OCI-LY3 (cell line): ENCODE measurements at regions not wholly inside any gene's neighbourhood (a gene's known extent, or its start where the extent isn't known, plus 50 kb on each side); places are given as distances from the start of the nearest gene placed in this dataset.

ENCODE experiments used
- H2AFZ ChIP-seq: fragments of 200-600, 300-600 bp; shearing (Covaris generic); 2 replicates; pipeline ENCODE4 v1.6.0; 2014; ENCODE audit warnings: antibody characterized with exemption, low read depth, low read length
- H3K27ac ChIP-seq: fragments of 200-600, 300-600 bp; sonication (generic); 2 replicates; pipeline ENCODE4 v1.5.1; 2014; ENCODE audit warnings: mild to moderate bottlenecking, low read length, moderate library complexity, mixed read lengths
- H3K27me3 ChIP-seq: fragments of 200-600, 300-600 bp; sonication (generic); 2 replicates; pipeline ENCODE4 v1.6.1; 2014; ENCODE audit warnings: low read depth, low read length, mixed read lengths
- H3K36me3 ChIP-seq: fragments of 200-600, 300-600 bp; sonication (generic); replicated peaks from 2 replicates; pipeline ENCODE3; 2014; ENCODE audit warnings: low read depth, low read length, mixed read lengths
- H3K4me1 ChIP-seq: fragments of 300-600, 200-600 bp; sonication (generic); 2 replicates; pipeline ENCODE4 v1.6.1; 2014; ENCODE audit warnings: low read length, mixed read lengths
- H3K4me2 ChIP-seq: fragments of 200-600, 300-600 bp; sonication (generic); 2 replicates; pipeline ENCODE4 v1.6.1; 2014; ENCODE audit warnings: low read length, mixed read lengths
- H3K4me3 ChIP-seq: fragments of 300-600, 200-600 bp; sonication (generic); 2 replicates; pipeline ENCODE4 v1.5.1; 2014; ENCODE audit warnings: antibody characterized with exemption, mild to moderate bottlenecking, low read length, moderate library complexity
- H3K79me2 ChIP-seq: fragments of 300-600, 200-600 bp; shearing (Covaris generic); 2 replicates; pipeline ENCODE4 v1.6.1; 2014; ENCODE audit warnings: mild to moderate bottlenecking, low read length, mixed read lengths
- H3K9ac ChIP-seq: fragments of 300-600, 200-600 bp; shearing (Covaris generic); 2 replicates; pipeline ENCODE4 v1.6.0; 2014; ENCODE audit warnings: mild to moderate bottlenecking, low read length, moderate library complexity
- H3K9me3 ChIP-seq: fragments of 200-600, 300-600 bp; shearing (Covaris generic); 2 replicates; pipeline ENCODE4 v1.6.1; 2014; ENCODE audit warnings: low read length, mixed read lengths; ENCODE audit not compliant: insufficient read depth
- H4K20me1 ChIP-seq: fragments of 200-600, 300-600 bp; sonication (generic); 2 replicates; pipeline ENCODE4 v1.6.1; 2016; ENCODE audit warnings: low read length, mixed read lengths; ENCODE audit not compliant: insufficient read depth
- CTCF ChIP-seq: fragments of 200-600, 300-600 bp; sonication (generic); IDR thresholded peaks from 2 replicates; pipeline ENCODE4 v1.5.1; 2014; ENCODE audit warnings: antibody characterized with exemption, low read length, low read depth
- EZH2phosphoT487 ChIP-seq: fragments of 200-600 bp; shearing (Covaris generic); IDR thresholded peaks from 2 replicates; pipeline ENCODE4 v1.6.1; 2018; ENCODE audit warnings: antibody characterized with exemption, mixed run types, low read depth

- H3K4me1 ChIP-seq: no peaks in the 10 kb centered on the region
- no peak overlapping the region for H3K27ac ChIP-seq
- H3K9ac ChIP-seq: no peak overlapping the region
- no peak overlapping the region for H3K4me2 ChIP-seq
- H4K20me1 ChIP-seq: no peaks in the 10 kb centered on the region
- no peak for TF ChIP-seq CTCF
- no peak for TF ChIP-seq EZH2phosphoT487
- H2AFZ ChIP-seq: no peak overlapping the region
- H3K4me3 ChIP-seq: no peak overlapping the region
- H3K9me3 ChIP-seq: no peaks in the 10 kb centered on the region
- H3K36me3 ChIP-seq: no peaks in the 10 kb centered on the region
- H3K79me2 ChIP-seq: no peaks in the 10 kb centered on the region
- H3K27me3 ChIP-seq: no peaks in the 10 kb centered on the region
These were observed 74.1 kb upstream of the C10orf90 start for GRCh38 chr10:126744571-126744970.

DNA sequence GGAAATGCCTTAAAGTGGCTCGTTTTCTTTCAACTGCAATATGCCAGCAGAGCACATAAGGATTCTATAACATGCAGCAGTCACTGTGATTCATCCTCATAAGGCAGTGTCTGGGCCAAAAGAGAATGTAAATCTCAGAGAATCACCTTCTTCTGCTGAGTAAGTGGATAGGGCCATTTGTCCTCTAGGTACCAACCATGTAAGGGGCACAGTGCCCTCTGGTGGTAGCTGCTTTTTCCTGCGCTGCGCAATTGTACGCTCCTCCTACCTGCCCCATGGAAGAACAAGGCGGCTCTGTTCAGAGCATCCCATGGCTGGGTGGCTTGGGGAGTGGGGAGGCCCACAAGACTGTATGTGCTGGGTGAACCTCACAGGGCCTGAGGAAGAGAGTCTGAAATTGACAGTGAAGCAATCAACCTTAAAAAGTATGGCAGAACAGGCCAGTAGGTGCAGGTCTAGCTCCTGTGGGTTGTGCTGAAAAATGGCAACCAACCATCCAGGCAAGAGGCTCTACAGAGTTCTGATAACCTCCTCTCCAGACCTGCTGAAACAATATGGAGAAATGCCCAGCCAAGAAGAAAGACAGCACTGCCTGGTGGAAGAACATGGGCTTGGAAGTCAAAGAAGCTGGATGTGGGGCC is 78.6 kb upstream of the C10orf90 start:
- Histone ChIP-seq H3K4me3 (no peak overlapping the region), H3K27me3 (no peaks in the 10 kb centered on the region), H3K9ac (no peak overlapping the region), H3K79me2 (no peaks in the 10 kb centered on the region), H3K9me3 (no peaks in the 10 kb centered on the region), H3K36me3 (no peaks in the 10 kb centered on the region), H3K27ac (no peak overlapping the region), H3K4me1 (no peaks in the 10 kb centered on the region), H3K4me2 (no peak overlapping the region), H4K20me1 (no peaks in the 10 kb centered on the region), H2AFZ (no peak overlapping the region)
- TF ChIP-seq CTCF: peak; percentile 56
- TF ChIP-seq EZH2phosphoT487: no peak

GRCh38 chr10:126754966-126755365 is 84.5 kb upstream of the C10orf90 start:
- Histone ChIP-seq H3K9me3 (no peaks in the 10 kb centered on the region), H4K20me1 (no peaks in the 10 kb centered on the region), H3K4me1 (no peaks in the 10 kb centered on the region), H3K27ac (no peak overlapping the region), H3K9ac (no peak overlapping the region), H3K79me2 (no peaks in the 10 kb centered on the region), H3K4me3 (no peak overlapping the region), H3K36me3 (no peaks in the 10 kb centered on the region), H3K27me3 (no peaks in the 10 kb centered on the region), H3K4me2 (no peak overlapping the region), H2AFZ (no peak overlapping the region)
- TF ChIP-seq CTCF: no peak
- no peak for TF ChIP-seq EZH2phosphoT487

GRCh38 chr10:126758867-126759266 is 88.4 kb upstream of the C10orf90 start:
- Histone ChIP-seq H2AFZ (no peak overlapping the region), H3K27me3 (no peaks in the 10 kb centered on the region), H3K36me3 (no peaks in the 10 kb centered on the region), H3K9ac (no peak overlapping the region), H3K4me3 (no peak overlapping the region), H3K4me2 (no peak overlapping the region), H3K79me2 (no peaks in the 10 kb centered on the region), H3K9me3 (no peaks in the 10 kb centered on the region), H4K20me1 (no peaks in the 10 kb centered on the region), H3K4me1 (no peaks in the 10 kb centered on the region), H3K27ac (no peak overlapping the region)
- no peak for TF ChIP-seq CTCF
- TF ChIP-seq EZH2phosphoT487: no peak
